Stimulated activated CD8-positive, alpha-beta memory T cell treated with anti-CD3 and anti-CD28 coated beads, Interleukin-2, amount 100 ng/mL, for 1 hour (primary cell): ENCODE measurements at regions not wholly inside any gene's neighbourhood (a gene's known extent, or its start where the extent isn't known, plus 50 kb on each side); places are given as distances from the start of the nearest gene placed in this dataset.
"Not testable (repeated sequence)": the region's sequence is repeated elsewhere in the genome, so short reads cannot be mapped to it uniquely, and the experiment has no call there.

Source experiments
- DNase-seq, 2 donors: peaks; one replicate each; pipeline ENCODE4 v3.0.0-alpha.2; 2020; ENCODE audit warnings: low read depth in 2 of 2

DNA sequence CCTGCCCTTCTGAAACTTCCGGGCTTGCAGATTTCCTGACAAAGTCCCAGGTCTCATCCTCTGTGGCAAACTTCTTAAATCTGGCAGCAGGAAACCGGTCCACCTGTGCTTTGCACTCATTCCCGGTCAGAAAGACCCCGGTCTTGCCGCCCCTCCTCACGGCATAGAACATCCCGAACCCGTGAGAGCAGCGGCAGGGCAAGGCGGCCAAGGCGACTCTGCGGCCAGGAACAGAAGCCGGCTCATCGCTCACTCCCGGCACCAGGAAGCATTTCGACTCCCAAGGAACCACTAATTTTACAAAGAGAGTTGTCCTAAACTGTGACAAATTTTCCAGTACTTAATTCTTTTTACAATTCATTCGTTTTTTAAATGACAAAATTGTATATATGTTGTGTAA lies 140.3 kb downstream of the USP22 start:
- DNase-seq, result not testable (repeated sequence)

DNA sequence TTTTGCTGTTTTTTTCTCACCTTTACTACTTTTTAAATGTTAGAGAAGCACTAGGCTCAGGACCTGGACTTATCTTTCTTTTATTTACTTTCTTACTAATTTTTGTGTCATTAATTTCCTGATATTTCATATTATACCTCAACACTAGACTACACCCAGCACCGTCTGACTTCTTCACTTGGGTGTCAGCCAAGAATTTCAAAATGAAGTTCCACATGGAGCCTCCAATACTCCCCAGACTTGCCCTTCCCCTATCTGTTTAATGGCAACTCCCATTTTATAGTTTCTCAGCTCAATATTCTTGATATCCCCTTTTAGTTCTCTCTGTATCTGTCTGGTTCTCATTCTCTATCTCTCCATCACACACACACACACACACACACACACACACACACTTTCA lies 139.3 kb downstream of the USP22 start:
- DNase-seq, result not testable (repeated sequence)

DNA sequence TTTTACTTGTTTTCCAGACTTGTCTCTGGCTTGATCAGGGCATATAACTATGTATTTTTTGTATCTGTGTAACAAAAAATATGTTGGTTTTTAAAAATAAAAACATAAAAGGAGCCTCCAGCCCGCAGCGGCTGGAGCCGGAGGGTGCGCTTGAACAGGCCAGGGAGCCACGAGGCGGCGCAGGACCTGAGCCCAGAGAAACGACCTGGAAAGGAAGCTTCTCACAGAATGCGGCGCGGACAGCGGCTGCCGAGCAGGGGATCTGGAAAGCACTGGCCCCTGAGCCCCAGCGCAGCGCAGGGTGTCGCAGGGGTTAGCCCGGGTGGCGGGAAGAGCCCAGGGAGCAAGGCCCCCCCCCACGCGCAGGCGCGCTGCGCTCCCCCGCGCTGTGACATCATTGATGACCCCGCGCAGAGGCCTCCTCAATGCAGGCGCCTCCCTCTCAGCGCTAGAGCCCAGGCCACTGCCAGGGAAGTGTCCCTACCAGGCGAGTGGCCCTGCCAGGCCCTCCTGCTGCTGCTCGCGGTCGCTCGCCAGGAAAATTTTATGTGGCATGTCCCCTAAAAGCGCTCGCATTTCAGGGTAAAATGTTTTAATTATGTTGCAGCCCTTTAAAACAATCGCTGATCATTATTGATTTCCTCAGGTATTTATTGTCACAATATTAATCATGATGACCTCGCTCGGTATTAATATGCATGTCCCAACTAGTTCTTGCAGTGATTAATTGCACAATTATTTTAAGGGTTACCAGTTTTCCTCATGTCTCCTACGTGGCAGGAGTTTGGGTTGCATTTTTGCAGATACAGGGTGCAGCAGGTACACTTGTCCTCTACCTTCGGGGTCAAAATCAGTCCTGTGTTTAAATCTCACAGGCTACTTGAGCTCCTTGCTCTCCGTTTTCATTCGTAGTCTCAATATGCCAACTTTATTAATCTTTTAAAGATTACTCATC lies 134.2 kb downstream of the USP22 start:
- peak; percentile 45 to 58 for DNase-seq

DNA sequence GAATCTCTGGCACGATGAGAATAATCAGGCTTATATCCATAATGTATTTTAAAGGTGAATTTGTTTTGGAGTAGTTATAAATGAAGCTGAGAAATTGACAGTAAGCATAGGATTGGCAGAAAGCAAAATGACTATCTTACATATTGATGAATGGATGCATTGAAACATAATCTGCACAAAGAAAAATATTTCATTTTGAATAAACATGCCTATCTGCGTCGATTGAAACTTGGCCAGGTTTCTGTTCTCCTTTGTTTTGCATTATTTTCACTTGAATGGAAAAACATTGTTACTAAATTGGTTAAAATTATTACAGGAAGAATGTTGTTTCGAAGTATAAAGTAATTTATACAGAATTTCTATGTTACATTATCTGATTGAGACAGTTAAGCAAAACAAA lies 128.2 kb downstream of the USP22 start:
- DNase-seq, result no peak

DNA sequence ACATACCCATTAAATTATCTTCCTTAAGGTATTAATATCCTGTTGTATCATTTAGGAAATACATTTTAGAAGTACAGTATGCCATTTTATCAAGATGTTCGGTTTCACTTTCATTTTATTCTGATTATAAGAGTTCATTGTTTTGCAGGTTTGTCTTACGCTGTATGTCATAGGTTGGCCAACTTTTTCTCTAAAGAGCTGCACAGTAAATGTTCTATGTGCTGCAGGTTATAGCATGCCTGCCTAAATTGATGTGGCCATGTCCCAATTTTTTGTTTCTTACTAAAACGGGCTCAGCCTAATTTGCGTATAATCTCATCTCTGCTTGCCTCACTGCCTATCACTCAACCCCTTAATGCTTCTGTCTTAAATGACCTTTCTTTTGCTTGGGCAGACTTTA lies 126.4 kb downstream of the USP22 start:
- DNase-seq, result no peak

DNA sequence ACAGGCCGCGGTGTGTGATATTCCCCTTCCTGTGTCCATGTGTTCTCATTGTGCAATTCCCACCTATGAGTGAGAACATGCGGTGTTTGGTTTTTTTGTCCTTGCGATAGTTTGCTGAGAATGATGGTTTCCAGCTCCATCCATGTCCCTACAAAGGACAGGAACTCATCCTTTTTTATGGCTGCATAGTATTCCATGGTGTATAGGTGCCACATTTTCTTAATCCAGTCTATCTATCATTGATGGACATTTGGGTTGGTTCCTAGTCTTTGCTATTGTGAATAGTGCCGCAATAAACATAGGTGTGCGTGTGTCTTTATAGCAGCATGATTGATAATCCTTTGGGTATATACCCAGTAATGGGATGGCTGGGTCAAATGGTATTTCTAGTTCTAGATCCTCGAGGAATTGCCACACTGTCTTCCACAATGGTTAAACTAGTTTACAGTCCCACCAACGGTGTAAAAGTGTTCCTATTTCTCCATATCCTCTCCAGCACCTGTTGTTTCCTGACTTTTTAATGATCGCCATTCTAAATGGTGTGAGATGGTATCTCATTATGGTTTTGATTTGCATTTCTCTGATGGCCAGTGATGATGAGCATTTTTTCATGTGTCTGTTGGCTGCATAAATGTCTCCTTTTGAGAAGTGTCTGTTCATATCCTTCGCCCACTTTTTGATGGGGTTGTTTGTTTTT lies 125.1 kb downstream of the USP22 start:
- not testable (repeated sequence) for DNase-seq

DNA sequence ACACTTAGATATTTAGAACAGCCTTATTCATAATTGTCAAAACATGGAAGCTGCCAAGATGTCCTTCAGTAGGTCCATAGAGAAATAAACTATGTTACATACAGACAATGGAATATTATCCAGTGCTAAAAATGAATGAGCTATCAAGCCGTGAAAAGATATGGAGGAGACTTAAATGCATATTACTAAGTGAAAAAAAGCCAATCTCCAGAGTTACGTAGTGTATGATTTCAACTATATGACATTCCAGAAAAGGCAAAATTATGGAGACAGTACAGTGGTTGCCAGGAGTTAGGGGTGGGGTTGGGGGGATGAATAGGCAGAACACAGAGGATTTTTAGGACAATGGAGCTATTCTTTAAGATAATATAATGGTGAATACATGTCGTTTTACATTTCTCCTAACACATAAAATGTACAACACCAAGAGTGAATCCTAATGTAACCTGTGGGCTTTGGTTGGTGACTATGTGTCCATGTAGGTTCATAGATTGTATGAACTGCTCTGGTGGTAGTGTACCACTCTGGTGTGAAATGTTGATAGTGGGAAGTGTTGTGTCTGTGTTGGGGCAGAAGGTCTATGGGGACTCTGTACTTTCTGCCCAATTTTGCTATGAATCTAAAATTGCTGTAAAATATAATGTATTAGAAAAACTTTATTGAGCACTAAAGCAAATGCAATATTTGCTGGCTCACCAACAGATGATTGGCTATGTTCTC lies 122.6 kb downstream of the USP22 start:
- no peak for DNase-seq

DNA sequence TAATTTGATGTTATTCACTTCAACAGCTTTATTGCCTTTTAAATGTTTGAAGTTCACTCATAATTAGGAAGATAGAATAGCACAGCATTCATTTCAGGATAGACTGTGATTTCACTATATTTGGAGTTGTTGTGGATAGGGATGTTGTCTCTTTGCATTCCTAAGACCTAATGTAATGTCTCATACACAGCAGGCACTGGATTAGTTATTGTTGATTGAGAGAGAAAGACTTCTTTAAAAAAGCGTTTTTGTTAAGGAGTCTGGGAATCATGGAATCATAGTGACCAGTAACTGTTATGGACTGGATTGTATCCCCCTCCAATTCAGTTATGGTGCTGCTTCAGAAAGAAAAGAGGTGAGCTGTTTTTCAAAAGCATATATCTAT lies 122.0 kb downstream of the USP22 start:
- DNase-seq, result no peak

DNA sequence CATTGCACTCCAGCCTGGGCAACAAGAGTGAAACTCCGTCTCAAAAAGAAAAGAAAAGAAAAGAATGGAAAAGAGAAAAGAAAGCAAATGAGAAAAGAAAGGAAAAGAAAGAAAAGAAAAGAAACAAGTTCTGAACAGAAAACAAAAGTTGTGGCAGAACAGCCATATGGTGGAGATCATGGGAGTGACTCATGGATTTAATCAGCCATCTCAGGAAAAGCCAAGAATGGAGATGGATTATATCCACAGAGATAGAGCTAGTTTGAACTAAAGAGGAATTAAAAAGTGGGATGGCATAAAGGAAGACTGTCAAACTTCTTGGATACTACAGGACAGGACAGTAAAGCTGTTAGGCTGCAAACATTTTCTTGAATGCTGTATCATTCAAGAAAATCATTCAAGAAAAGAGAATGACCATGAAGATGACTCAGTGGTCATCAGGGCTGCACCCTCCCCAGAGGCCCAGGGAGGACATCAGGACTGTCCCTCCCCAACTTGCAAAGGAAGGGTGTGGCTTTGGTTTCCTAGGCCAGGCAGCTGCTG lies 120.6 kb downstream of the USP22 start:
- no peak for DNase-seq

DNA sequence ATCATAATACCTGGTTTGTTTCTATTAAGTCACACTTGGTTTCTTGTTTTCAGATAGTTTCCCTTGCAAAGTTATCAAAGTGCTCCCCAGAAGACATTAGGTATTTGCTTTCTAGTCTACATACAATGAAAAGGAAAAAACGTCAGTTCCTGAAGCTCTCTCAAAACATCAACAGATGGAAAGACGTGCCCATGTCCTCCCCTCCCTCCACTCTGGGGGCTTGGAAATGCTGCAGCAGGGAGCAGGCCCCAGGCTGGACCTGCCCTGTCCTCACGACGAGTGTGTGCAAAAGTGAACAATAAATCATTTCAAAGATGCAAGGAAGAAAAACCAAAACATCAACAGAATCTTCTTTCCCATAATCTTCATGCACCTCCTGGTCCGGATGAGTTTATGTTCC lies 118.5 kb downstream of the USP22 start:
- no peak for DNase-seq

DNA sequence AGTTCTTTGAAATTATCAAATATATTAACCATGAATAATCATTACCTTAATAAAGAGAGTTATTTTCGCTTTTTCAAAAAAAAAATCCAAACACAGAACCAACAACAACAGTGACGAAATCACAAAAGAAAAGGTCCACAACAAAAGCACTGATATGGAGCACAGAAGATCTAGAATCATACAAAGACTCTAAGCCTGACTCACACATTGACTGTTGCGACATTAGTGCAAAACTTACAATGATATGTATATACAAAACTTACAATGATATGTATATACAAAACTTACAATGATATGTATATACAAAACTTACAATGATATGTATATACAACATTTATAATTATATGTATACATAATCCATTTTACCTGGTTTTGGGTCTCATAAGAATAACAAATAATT lies 117.7 kb downstream of the USP22 start:
- no peak for DNase-seq

DNA sequence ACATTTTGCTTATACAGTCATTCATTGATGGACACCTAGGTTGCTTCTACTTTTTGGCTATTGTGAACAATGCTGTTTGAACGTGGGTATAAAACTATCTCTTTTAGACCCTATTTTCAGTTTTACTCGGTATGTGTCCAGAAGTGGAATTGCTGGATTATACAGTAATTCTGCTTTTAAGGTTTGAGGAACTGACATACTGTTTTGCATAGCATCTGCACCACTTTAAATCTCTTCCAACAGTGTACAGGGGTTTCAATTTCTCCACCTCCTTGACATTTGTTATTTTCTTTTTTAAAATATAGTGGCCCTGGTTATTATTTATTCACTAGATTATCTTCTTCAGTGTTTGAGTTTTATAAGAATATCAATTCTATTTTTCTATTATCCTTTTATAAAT lies 116.9 kb downstream of the USP22 start:
- no peak for DNase-seq

DNA sequence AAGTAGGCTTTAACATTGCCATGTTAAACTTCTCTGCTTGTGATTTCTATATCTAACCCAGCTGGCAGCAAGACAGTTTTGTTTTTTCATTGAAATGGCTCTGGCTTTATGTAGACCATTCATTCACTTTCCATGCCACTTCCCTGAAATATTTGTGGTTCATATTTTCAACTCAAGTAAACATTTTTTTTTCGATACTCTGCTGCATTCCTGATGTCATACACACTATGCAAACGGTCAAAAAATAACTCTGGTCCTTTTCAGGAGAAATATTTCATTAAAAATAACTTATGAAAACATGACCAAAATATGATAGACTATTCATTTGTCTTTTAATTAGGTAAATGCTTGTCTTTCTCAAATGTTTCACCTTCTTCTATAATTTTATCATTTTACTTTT lies 116.3 kb downstream of the USP22 start:
- DNase-seq, result no peak

DNA sequence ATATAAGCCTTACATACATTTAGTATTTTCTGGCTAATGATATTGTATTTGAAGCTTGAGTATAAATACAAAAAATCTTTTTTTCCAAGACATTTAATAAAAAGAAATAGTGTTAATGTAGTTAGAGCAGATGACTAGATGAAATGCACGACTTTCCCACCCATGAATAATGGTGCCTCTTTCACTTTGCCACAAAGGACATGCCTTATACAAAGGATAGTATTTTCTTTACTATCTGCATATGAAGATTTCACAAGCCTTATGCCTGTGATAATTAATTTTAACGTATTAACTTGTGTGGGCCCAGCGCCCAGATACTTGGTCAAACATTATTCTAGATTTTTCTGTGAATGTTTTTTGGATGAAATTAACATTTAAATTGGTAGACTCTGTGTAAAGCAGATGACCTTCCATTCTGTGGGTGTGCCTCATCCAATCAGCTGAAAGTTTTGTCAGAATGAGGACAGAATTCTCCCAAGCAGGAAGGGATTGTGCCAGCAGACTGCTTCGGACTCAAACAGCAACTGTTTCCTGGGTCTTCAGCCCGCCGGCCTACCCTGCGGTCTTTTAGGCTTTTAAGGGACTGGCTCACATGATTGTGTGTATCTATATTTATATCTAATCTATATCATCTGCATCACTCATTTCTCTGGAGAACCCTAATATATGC lies 115.4 kb downstream of the USP22 start:
- DNase-seq, result no peak

DNA sequence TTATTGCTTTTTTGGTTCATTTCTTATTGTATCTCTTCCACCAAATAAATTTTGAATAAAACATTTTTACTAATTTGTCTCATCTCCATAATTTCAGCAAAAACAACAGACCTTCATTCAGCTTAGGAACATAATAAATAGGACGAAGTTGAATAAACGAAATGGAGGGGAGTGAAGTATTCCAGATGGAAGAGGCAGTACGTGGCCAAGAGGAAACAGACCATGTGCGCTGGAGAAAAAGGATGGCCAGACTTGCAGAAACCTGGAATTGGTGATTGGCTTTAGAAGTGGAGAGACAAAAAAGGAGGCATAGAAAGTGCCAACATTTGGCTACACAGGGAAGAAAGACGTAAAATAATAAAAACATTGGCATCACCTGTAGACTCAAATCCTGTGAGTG lies 113.5 kb downstream of the USP22 start:
- DNase-seq, result no peak

DNA sequence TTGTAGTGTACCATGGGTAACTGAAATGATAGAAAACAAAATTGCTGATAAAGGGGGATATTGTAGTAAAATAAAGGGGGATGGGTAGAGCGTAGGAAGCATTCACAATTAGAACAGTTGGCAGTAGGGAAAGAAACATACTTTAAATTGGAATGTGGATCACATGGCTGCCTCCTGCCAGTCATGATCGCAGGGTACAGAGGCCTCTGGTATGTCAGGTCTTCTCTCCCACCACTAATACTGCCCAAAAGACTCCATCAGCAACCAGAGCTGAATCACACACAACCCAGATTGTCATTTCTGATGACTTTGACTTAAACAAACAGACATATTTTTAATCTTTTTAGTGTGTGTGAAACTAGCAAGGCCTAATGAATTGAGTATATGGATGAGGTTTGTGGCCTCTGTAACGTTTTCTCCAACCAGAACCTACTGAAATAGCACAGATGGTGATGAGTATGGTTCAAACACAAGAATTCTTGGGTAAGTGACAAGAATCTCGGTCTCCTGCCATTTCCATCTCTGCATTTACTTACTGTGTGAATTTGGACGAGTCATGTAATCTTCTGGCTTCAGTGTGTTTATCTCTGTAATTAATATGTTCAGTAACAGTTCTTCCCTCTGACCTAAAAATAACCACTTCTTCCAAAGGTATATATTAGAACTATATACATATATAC lies 112.6 kb downstream of the USP22 start:
- no peak for DNase-seq

DNA sequence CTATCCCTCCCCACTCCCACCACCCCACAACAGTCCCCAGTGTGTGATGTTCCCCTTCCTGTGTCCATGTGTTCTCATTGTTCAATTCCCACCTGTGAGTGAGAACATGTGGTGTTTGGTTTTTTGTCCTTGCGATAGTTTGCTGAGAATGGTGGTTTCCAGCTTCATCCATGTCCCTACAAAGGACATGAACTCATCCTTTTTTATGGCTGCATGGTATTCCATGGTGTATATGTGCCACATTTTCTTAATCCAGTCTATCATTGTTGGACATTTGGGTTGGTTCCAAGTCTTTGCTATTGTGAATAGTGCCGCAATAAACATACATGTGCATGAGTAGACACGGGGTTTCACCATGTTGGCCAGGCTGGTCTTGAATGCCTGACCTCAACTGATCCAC lies 109.8 kb downstream of the USP22 start:
- DNase-seq, result not testable (repeated sequence)

DNA sequence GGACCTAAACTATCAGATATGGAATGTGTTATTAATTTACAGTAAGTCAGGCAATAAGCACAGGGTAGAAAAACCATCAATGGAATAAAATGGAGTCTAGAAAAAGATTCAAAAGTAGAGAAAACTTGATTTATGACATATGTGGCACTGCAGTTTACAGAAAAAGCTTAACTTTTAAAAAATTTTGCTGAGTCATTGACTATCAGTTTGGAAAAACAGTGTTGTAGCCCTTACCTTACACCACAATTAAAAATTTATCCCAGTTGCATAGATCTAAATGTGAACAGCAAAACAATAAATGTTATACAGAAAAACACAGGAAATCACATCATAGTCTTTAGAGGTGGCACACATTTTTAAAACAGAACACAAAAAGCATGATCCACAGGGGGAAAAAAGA lies 108.5 kb downstream of the USP22 start:
- DNase-seq, result no peak

DNA sequence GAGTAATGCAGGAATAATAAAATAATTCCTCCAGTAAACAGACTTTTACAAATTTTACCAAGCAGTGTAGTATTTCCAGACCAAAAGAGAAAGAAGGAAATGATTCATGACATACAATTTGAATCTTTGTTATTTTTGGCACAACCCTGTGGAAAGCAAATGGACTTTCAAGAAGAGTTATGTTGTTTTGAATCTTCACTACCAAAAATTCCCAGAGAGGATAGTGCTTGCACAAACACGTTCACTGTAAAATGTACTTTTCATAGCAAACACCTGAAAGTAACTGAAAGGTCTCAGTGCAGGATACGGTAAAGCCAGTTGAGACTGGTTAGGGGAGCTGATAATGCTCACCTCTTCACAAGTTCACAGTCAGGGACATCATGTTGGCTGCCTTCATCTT lies 107.1 kb downstream of the USP22 start:
- DNase-seq, result no peak

DNA sequence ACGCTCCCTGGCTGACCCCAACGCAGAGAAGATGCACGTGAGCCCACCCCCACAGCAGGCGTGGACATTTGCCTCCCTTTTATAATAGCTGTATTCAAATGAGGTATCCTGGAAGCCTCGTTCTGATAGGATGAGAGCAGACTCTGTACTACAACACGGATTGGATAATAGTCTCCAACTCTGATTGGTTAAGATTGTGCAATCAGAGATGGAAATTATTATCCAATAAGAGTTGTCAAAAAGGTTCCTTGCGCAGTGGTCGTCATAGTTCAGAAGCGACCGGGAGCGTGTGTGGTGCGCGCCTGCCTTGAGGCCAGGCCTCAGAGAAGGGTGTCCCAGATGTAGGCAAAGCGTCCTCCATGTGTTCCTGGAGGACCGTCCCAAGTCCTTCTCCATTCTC lies 104.6 kb downstream of the USP22 start:
- no peak for DNase-seq

DNA sequence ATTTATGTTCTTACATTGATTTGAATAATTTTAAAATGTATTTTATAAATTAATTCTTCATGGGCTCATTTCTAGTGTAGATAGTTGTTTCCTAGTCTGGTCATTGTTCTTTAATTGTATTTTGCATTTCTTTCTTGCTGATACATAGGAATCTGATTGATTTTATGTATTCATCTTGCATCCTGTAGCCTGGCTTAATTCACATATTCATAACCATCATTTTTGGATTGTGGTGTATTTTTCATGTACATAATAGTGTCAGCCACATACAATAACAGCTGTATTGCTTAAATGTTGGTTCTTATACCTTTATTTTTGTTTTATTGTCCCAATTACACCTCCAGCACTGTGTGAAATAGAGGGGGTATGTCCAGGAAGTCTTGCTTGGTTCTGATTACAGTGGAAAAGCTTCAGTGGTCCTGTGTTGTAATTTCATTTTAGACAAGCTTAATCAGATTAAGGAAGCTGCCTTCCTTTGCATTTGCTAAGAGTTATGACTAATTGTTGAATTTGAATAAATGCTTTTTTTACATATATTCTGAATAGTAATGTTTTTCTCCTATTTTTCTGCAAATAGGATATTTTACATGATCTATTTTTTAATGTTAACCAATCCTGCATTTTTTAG lies 103.7 kb downstream of the USP22 start:
- DNase-seq, result no peak
